Endothelial cell of umbilical vein (primary cell): ENCODE measurements at regions not wholly inside any gene's neighbourhood (a gene's known extent, or its start where the extent isn't known, plus 50 kb on each side); places are given as distances from the start of the nearest gene placed in this dataset.

Experiments used
- BruUV-seq: library from RNA; stranded (reverse); fragments of 400-500 nt; replicated peaks from 2 replicates; lab custom pipeline; 2021; lab: Mats Ljungman, UMichigan
- CTCF ChIA-PET: fragments of 300-600, 350-600 bp; sonication (Branson Sonifier 250); formaldehyde crosslinking; loops from one replicate; lab custom pipeline; 2021; ENCODE audit warnings: antibody characterized with exemption, inconsistent platforms; lab: Charles Lee
- POLR2A ChIA-PET: fragments of 300-600, 350-600 bp; sonication (Branson Sonifier 250); formaldehyde crosslinking; loops from one replicate; lab custom pipeline; 2021; ENCODE audit warnings: antibody characterized with exemption, inconsistent platforms; lab: Charles Lee
- DNase-seq: peaks from one replicate; pipeline ENCODE4 v3.0.0-alpha.2; 2011; ENCODE audit warnings: low read depth, low spot score
- FAIRE-seq: peaks from 2 replicates; lab custom pipeline; 2011; peaks lifted over from hg19 to GRCh38; lab: Jason Lieb, UNC
- H2AFZ ChIP-seq: 2 replicates; pipeline ENCODE4 v1.6.0; 2012; ENCODE audit warnings: low read depth, low read length, control low read depth, inconsistent platforms
- H3K27ac ChIP-seq: 2 replicates; pipeline ENCODE4 v1.5.1; 2011; ENCODE audit warnings: low read depth, mild to moderate bottlenecking, control low read depth, low read length, moderate library complexity; ENCODE audit not compliant: insufficient read depth
- H3K27me3 ChIP-seq, 2 experiments: 2 replicates each; pipeline versions ENCODE4 v1.6.0 to v1.6.1; 2011; ENCODE audit warnings: low read length in 2 of 2, mixed read lengths in 1 of 2; ENCODE audit not compliant: control insufficient read depth in 2 of 2, insufficient read depth in 2 of 2
- H3K36me3 ChIP-seq, 2 experiments: 2 replicates in 1 of 2; 3 replicates in 1 of 2; pipeline ENCODE4 v1.5.1; 2011; ENCODE audit warnings: low read length in 2 of 2, mild to moderate bottlenecking in 1 of 2, moderate library complexity in 1 of 2; ENCODE audit not compliant: control insufficient read depth in 2 of 2, insufficient read depth in 2 of 2; ENCODE audit errors: extremely low read depth in 1 of 2
- H3K4me1 ChIP-seq: 3 replicates; pipeline ENCODE4 v1.5.1; 2011; ENCODE audit warnings: mild to moderate bottlenecking, low read length; ENCODE audit not compliant: control insufficient read depth, insufficient read depth; ENCODE audit errors: extremely low read depth
- H3K4me2 ChIP-seq: 2 replicates; pipeline ENCODE4 v1.6.1; 2011; ENCODE audit warnings: low read length, control low read depth, mixed read lengths; ENCODE audit not compliant: insufficient read depth
- H3K4me3 ChIP-seq, 3 experiments: fragments of 200-600 bp in 1 of 3; sonication (generic), shearing (Covaris generic) in 1 of 3; replicated peaks in 1 of 3; 2 replicates each; pipeline ENCODE4 v1.5.1; 2011 to 2016; ENCODE audit warnings: control low read depth in 3 of 3, low read length in 3 of 3, mild to moderate bottlenecking in 2 of 3, inconsistent platforms in 1 of 3, low read depth in 1 of 3, moderate library complexity in 1 of 3; ENCODE audit not compliant: insufficient read depth in 1 of 3
- H3K79me2 ChIP-seq: 2 replicates; pipeline ENCODE4 v1.6.0; 2012; ENCODE audit warnings: low read length, inconsistent platforms; ENCODE audit not compliant: control insufficient read depth, insufficient read depth
- H3K9ac ChIP-seq: replicated peaks from 2 replicates; pipeline ENCODE3; 2011; ENCODE audit warnings: low read length, control low read depth; ENCODE audit not compliant: insufficient read depth; ENCODE audit errors: extremely low read depth
- H3K9me1 ChIP-seq: replicated peaks from 3 replicates; pipeline ENCODE4 v1.6.0; 2011; ENCODE audit warnings: mild to moderate bottlenecking, low read length; ENCODE audit not compliant: control insufficient read depth, insufficient read depth; ENCODE audit errors: extremely low read depth
- H3K9me3 ChIP-seq: replicated peaks from 2 replicates; pipeline ENCODE4 v1.5.1; 2012; ENCODE audit warnings: low read length, inconsistent platforms; ENCODE audit not compliant: control insufficient read depth, insufficient read depth
- H4K20me1 ChIP-seq: replicated peaks from 2 replicates; pipeline ENCODE3; 2011; ENCODE audit warnings: mild to moderate bottlenecking, low read length; ENCODE audit not compliant: control insufficient read depth, insufficient read depth; ENCODE audit errors: extremely low read depth
- EZH2 ChIP-seq: IDR thresholded peaks from 2 replicates; pipeline ENCODE4 v1.6.1; 2012; ENCODE audit warnings: borderline replicate concordance, low read depth, mild to moderate bottlenecking, moderate library complexity, low read length, inconsistent platforms; ENCODE audit not compliant: severe bottlenecking
- FOS ChIP-seq: IDR thresholded peaks from 2 replicates; pipeline ENCODE4 v1.6.1; 2011; ENCODE audit warnings: mild to moderate bottlenecking, low read length, moderate library complexity, borderline replicate concordance; ENCODE audit not compliant: insufficient read depth
- GATA2 ChIP-seq: IDR thresholded peaks from 2 replicates; pipeline ENCODE4 v1.7.0; 2011; ENCODE audit warnings: low read depth, mild to moderate bottlenecking, moderate library complexity, mixed read lengths, low read length; ENCODE audit not compliant: insufficient read length, insufficient read depth
- JUN ChIP-seq: IDR thresholded peaks from 2 replicates; pipeline ENCODE4 v1.6.1; 2011; ENCODE audit warnings: borderline replicate concordance, low read depth; ENCODE audit not compliant: insufficient read length, insufficient read depth
- MAX ChIP-seq: IDR thresholded peaks from 2 replicates; pipeline ENCODE4 v1.6.1; 2011; ENCODE audit not compliant: insufficient read depth, insufficient read length
- MYC ChIP-seq: IDR thresholded peaks from one replicate; pipeline ENCODE4 v1.6.1; 2011; ENCODE audit warnings: mild to moderate bottlenecking, low read depth, low read length
- POLR2A ChIP-seq: IDR thresholded peaks from 2 replicates; pipeline ENCODE4 v1.6.1; 2012; ENCODE audit warnings: low read depth, mild to moderate bottlenecking, control low read depth, low read length
- POLR2AphosphoS5 ChIP-seq: IDR thresholded peaks from 2 replicates; pipeline ENCODE4 v1.6.1; 2012; ENCODE audit warnings: low read depth, mild to moderate bottlenecking, control low read depth, low read length, moderate library complexity; ENCODE audit not compliant: insufficient read depth
- dilution Hi-C: fragments of 300-500 bp; cut with MboI; formaldehyde crosslinking; loops from one replicate; pipeline ENCODE4 v1.15.0; 2019; ENCODE audit warnings: low sequenced_read_pairs; ENCODE audit not compliant: extremely low pct_ligation_motif_present
- intact Hi-C: fragments of 100-400 bp; cut with micrococcal nuclease; formaldehyde crosslinking; loops from one replicate; pipeline ENCODE4 v1.10.0; 2022

GRCh38 chr2:45145073-45145899 lies 136.0 kb upstream of the SIX2 start:
- POLR2A ChIA-PET: no interaction called here
- no peak for DNase-seq
- intact Hi-C loops (no loop called here), dilution Hi-C loops (no loop called here)
- no peak overlapping the region for H2AFZ ChIP-seq
- no peaks in the 10 kb centered on the region for H3K36me3 ChIP-seq
- FAIRE-seq: no peak
- TF ChIP-seq POLR2AphosphoS5: no peak
- TF ChIP-seq GATA2: no peak
- TF ChIP-seq MYC: no peak
- no peak for TF ChIP-seq EZH2
- no peak for TF ChIP-seq POLR2A
- TF ChIP-seq FOS: no peak
- TF ChIP-seq JUN: no peak
- TF ChIP-seq MAX: no peak
- CTCF ChIA-PET: no interaction called here
- H4K20me1 ChIP-seq: no peaks in the 10 kb centered on the region
- H3K27ac ChIP-seq: no peak overlapping the region
- peaks cover 14 to 25% of the 10 kb centered on the region in 2 experiments for H3K27me3 ChIP-seq
- no peak overlapping the region for H3K4me2 ChIP-seq
- H3K9ac ChIP-seq: no peak overlapping the region
- no TSS peak for BruUV-seq
- no peak overlapping the region for H3K4me3 ChIP-seq
- no peaks in the 10 kb centered on the region for H3K9me1 ChIP-seq
- H3K9me3 ChIP-seq: no peaks in the 10 kb centered on the region
- no peaks in the 10 kb centered on the region for H3K4me1 ChIP-seq
- no peaks in the 10 kb centered on the region for H3K79me2 ChIP-seq
